Endothelial cell of umbilical vein (primary cell): ENCODE measurements at regions not wholly inside any gene's neighbourhood (a gene's known extent, or its start where the extent isn't known, plus 50 kb on each side); places are given as distances from the start of the nearest gene placed in this dataset.

ENCODE experiments used
- EZH2 ChIP-seq: IDR thresholded peaks from 2 replicates; pipeline ENCODE4 v1.6.1; 2012; ENCODE audit warnings: borderline replicate concordance, low read depth, mild to moderate bottlenecking, moderate library complexity, low read length, inconsistent platforms; ENCODE audit not compliant: severe bottlenecking
- FOS ChIP-seq: IDR thresholded peaks from 2 replicates; pipeline ENCODE4 v1.6.1; 2011; ENCODE audit warnings: mild to moderate bottlenecking, low read length, moderate library complexity, borderline replicate concordance; ENCODE audit not compliant: insufficient read depth
- POLR2A ChIP-seq: IDR thresholded peaks from 2 replicates; pipeline ENCODE4 v1.6.1; 2012; ENCODE audit warnings: low read depth, mild to moderate bottlenecking, control low read depth, low read length
- POLR2AphosphoS5 ChIP-seq: IDR thresholded peaks from 2 replicates; pipeline ENCODE4 v1.6.1; 2012; ENCODE audit warnings: low read depth, mild to moderate bottlenecking, control low read depth, low read length, moderate library complexity; ENCODE audit not compliant: insufficient read depth
- TF ChIP-seq, protein P1 (sequence below), 2 donors: IDR thresholded peaks; 1 replicate in 1 of 2; 2 replicates in 1 of 2; pipeline ENCODE4 v1.5.1; 2011; ENCODE audit warnings: low read length in 2 of 2, mild to moderate bottlenecking in 2 of 2, moderate library complexity in 2 of 2, control low read depth in 1 of 2, inconsistent platforms in 1 of 2, low read depth in 1 of 2; ENCODE audit not compliant: insufficient read depth in 1 of 2; ENCODE audit errors: extremely low read depth in 1 of 2
- TF ChIP-seq, protein P2 (sequence below): IDR thresholded peaks from 2 replicates; pipeline ENCODE4 v1.6.1; 2011; ENCODE audit not compliant: insufficient read depth, insufficient read length

DNA sequence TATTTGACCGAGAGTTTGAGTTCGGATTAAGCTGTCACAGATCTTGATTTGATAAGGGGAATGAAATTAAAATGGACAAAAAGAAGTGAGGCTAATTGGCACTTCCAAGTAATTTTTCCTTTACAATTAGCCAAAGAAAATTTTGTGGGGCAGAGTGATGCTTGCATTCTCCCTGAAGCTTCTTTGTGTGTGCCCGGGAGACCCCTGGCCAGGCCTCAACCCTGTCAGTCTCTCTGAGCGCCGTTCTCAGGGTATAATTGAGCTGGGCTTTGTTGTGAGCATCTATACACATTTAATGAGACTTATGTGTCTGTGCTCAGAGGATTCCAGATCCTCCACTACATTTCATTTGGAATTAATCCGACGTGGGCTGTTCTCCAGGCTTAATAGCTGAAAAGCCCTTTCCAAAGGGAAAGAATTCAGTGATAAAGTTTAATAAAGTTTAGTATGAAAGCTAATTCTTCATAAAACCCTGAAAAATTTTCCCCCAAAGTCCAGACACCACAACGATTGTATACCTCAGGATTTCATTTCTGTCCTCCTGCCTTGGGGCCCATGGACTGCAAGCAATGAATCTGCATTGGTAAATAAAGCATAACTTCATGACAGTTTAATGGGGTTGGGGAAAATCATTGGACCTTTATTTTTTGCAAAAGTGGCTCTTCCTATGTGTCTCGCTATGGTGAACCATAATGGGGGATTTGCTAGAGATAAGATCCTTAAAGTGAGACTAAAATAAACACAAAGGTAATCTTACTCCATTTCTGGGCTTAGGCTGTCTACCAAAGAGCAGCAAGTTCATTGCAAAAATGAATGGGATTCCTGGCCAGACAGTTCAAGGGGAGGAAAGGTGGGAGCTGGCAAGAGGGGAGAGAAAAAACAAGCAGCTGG, 292.6 kb downstream of the C12orf75 start:
- TF ChIP-seq, protein P1, sequence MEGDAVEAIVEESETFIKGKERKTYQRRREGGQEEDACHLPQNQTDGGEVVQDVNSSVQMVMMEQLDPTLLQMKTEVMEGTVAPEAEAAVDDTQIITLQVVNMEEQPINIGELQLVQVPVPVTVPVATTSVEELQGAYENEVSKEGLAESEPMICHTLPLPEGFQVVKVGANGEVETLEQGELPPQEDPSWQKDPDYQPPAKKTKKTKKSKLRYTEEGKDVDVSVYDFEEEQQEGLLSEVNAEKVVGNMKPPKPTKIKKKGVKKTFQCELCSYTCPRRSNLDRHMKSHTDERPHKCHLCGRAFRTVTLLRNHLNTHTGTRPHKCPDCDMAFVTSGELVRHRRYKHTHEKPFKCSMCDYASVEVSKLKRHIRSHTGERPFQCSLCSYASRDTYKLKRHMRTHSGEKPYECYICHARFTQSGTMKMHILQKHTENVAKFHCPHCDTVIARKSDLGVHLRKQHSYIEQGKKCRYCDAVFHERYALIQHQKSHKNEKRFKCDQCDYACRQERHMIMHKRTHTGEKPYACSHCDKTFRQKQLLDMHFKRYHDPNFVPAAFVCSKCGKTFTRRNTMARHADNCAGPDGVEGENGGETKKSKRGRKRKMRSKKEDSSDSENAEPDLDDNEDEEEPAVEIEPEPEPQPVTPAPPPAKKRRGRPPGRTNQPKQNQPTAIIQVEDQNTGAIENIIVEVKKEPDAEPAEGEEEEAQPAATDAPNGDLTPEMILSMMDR (IDR thresholded peaks at IDR 0.05; ENCODE audit: extremely low read depth in 1 of 2, insufficient read depth in 1 of 2, low read depth in 1 of 2, low read length in 2 of 2): no peak
- TF ChIP-seq EZH2 (no peak), POLR2AphosphoS5 (no peak), POLR2A (no peak), FOS (no peak)
- TF ChIP-seq, protein P2, sequence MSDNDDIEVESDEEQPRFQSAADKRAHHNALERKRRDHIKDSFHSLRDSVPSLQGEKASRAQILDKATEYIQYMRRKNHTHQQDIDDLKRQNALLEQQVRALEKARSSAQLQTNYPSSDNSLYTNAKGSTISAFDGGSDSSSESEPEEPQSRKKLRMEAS: no peak
